Mesendoderm (in vitro differentiated cells): ENCODE measurements at regions not wholly inside any gene's neighbourhood (a gene's known extent, or its start where the extent isn't known, plus 50 kb on each side); places are given as distances from the start of the nearest gene placed in this dataset.

ENCODE experiments used
- DNase-seq: peaks from one replicate; pipeline ENCODE4 v3.0.0; 2013
- H2AK5ac ChIP-seq: 2 replicates; pipeline ENCODE4 v1.6.1; 2013; ENCODE audit warnings: low read length, inconsistent platforms
- H2BK120ac ChIP-seq: 2 replicates; pipeline ENCODE4 v1.6.1; 2013; ENCODE audit warnings: low read depth, mild to moderate bottlenecking, low read length, moderate library complexity, mixed read lengths
- H2BK15ac ChIP-seq: replicated peaks from 2 replicates; pipeline ENCODE4 v1.6.1; 2013; ENCODE audit warnings: low read depth, mild to moderate bottlenecking, moderate library complexity
- H2BK5ac ChIP-seq: 2 replicates; pipeline ENCODE4 v1.6.1; 2013; ENCODE audit warnings: low read length, inconsistent platforms
- H3K18ac ChIP-seq: 2 replicates; pipeline ENCODE4 v1.6.1; 2013; ENCODE audit warnings: mild to moderate bottlenecking, low read length, mixed read lengths
- H3K23ac ChIP-seq: one replicate; pipeline ENCODE4 v1.6.1; 2013; ENCODE audit warnings: low read length
- H3K27ac ChIP-seq: 2 replicates; pipeline ENCODE4 v1.5.1; 2013; ENCODE audit warnings: low read depth, mild to moderate bottlenecking, inconsistent platforms, low read length, moderate library complexity
- H3K27me3 ChIP-seq: 2 replicates; pipeline ENCODE4 v1.6.1; 2013; ENCODE audit warnings: low read length, control low read depth, mild to moderate bottlenecking, inconsistent platforms; ENCODE audit not compliant: insufficient read depth, poor library complexity
- H3K36me3 ChIP-seq: 2 replicates; pipeline ENCODE4 v1.6.1; 2013; ENCODE audit warnings: low read length, inconsistent platforms; ENCODE audit not compliant: control insufficient read depth, insufficient read depth
- H3K4ac ChIP-seq: one replicate; pipeline ENCODE4 v1.6.1; 2013; ENCODE audit warnings: low read depth, mild to moderate bottlenecking, low read length, moderate library complexity
- H3K4me1 ChIP-seq: 2 replicates; pipeline ENCODE4 v1.6.1; 2013; ENCODE audit warnings: low read depth, low read length, inconsistent platforms; ENCODE audit not compliant: control insufficient read depth
- H3K4me2 ChIP-seq: 2 replicates; pipeline ENCODE4 v1.6.1; 2013; ENCODE audit warnings: low read length
- H3K4me3 ChIP-seq: 2 replicates; pipeline ENCODE4 v1.5.1; 2013; ENCODE audit warnings: mild to moderate bottlenecking, low read length
- H3K56ac ChIP-seq: one replicate; pipeline ENCODE4 v1.6.1; 2013; ENCODE audit warnings: low read length
- H3K79me1 ChIP-seq: 2 replicates; pipeline ENCODE4 v1.6.1; 2013; ENCODE audit warnings: low read length, inconsistent platforms
- H3K79me2 ChIP-seq: 2 replicates; pipeline ENCODE4 v1.6.1; 2013; ENCODE audit warnings: mild to moderate bottlenecking, low read length; ENCODE audit not compliant: control insufficient read depth, insufficient read depth
- H3K9ac ChIP-seq: 2 replicates; pipeline ENCODE4 v1.6.1; 2013; ENCODE audit warnings: low read length, inconsistent platforms
- H4K5ac ChIP-seq: one replicate; pipeline ENCODE4 v1.6.1; 2013; ENCODE audit warnings: low read length
- H4K8ac ChIP-seq: one replicate; pipeline ENCODE4 v1.6.1; 2013; ENCODE audit warnings: low read depth, mild to moderate bottlenecking, control low read depth, low read length, moderate library complexity
- WGBS: extraction: QIAGEN DNeasy Blood & Tissue Kit; methylation state at CpG from one replicate; pipeline ENCODE4 v1.1.7; 2013; ENCODE audit warnings: low lambda C conversion rate, missing lambda C conversion rate; ENCODE audit not compliant: insufficient coverage; ENCODE audit errors: extremely low coverage; 5-methylcytosine and 5-hydroxymethylcytosine counted together

GRCh38 chr3:64895991-64896895, 208.4 kb upstream of the ADAMTS9 start:
- Histone ChIP-seq H3K56ac (no peak overlapping the region), H3K18ac (peak overlapping the region; percentile 41), H3K9ac (no peak overlapping the region), H2BK5ac (no peak overlapping the region), H2BK120ac (peak overlapping the region; percentile 74), H4K5ac (no peak overlapping the region), H3K79me2 (no peaks in the 10 kb centered on the region), H3K4me3 (no peak overlapping the region), H3K27ac (no peak overlapping the region), H3K4me1 (peaks cover 5% of the 10 kb centered on the region), H2BK15ac (peak overlapping the region; percentile 97), H3K36me3 (no peaks in the 10 kb centered on the region), H3K27me3 (no peaks in the 10 kb centered on the region), H3K79me1 (no peaks in the 10 kb centered on the region), H4K8ac (no peak overlapping the region), H3K4me2 (no peak overlapping the region), H3K23ac (no peak overlapping the region), H3K4ac (no peak overlapping the region), H2AK5ac (no peak overlapping the region)
- DNase-seq = no peak

GRCh38 chr3:64895106-64895990, 207.5 kb upstream of the ADAMTS9 start:
- Histone ChIP-seq H3K79me1 (no peaks in the 10 kb centered on the region), H3K4me1 (peaks cover 7% of the 10 kb centered on the region), H3K27ac (no peak overlapping the region), H3K56ac (no peak overlapping the region), H3K9ac (no peak overlapping the region), H2BK120ac (peak overlapping the region; percentile 92), H4K5ac (no peak overlapping the region), H3K4me3 (no peak overlapping the region), H3K18ac (peak overlapping the region; percentile 84), H3K79me2 (no peaks in the 10 kb centered on the region), H4K8ac (no peak overlapping the region), H2BK15ac (peak overlapping the region; percentile 97), H3K27me3 (no peaks in the 10 kb centered on the region), H3K23ac (no peak overlapping the region), H3K4me2 (no peak overlapping the region), H3K4ac (no peak overlapping the region), H3K36me3 (no peaks in the 10 kb centered on the region), H2AK5ac (no peak overlapping the region), H2BK5ac (no peak overlapping the region)
- no CpG with 5 or more reads among the region's 6 CpGs for WGBS
- DNase-seq = no peak

GRCh38 chr3:64894006-64894405, 206.2 kb upstream of the ADAMTS9 start:
- Histone ChIP-seq H3K79me1 (no peaks in the 10 kb centered on the region), H2AK5ac (peak overlapping the region; percentile 25)
- no peak for DNase-seq

GRCh38 chr3:64892671-64893309, 205.0 kb upstream of the ADAMTS9 start:
- Histone ChIP-seq H3K4me3 (no peak overlapping the region), H2AK5ac (no peak overlapping the region), H3K27me3 (no peaks in the 10 kb centered on the region), H3K27ac (no peak overlapping the region), H3K9ac (no peak overlapping the region), H3K4ac (no peak overlapping the region), H3K4me1 (peaks cover 9% of the 10 kb centered on the region), H3K4me2 (no peak overlapping the region), H3K36me3 (no peaks in the 10 kb centered on the region), H3K79me1 (no peaks in the 10 kb centered on the region), H2BK120ac (no peak overlapping the region), H2BK5ac (no peak overlapping the region), H3K23ac (no peak overlapping the region), H4K5ac (no peak overlapping the region), H4K8ac (no peak overlapping the region), H3K79me2 (no peaks in the 10 kb centered on the region), H3K18ac (peak overlapping the region; percentile 51), H3K56ac (no peak overlapping the region), H2BK15ac (peak overlapping the region; percentile 87)
- WGBS = no CpG with 5 or more reads among the region's 5 CpGs
- DNase-seq = no peak

More at GRCh38 chr3:64894006-64894405, 206.2 kb upstream of the ADAMTS9 start:
- no peaks in the 10 kb centered on the region for H3K36me3 ChIP-seq
- H3K27me3 ChIP-seq = no peaks in the 10 kb centered on the region
- peak overlapping the region; percentile 85 for H2BK15ac ChIP-seq
- no peak overlapping the region for H2BK5ac ChIP-seq
- no CpG with 5 or more reads among the region's 5 CpGs for WGBS
- H3K4me1 ChIP-seq = peaks cover 9% of the 10 kb centered on the region
- H3K4me3 ChIP-seq = no peak overlapping the region
- H3K18ac ChIP-seq = peak overlapping the region; percentile 90
- H3K27ac ChIP-seq = no peak overlapping the region
- H2BK120ac ChIP-seq = peak overlapping the region; percentile 90
- no peak overlapping the region for H4K5ac ChIP-seq
- no peak overlapping the region for H3K4me2 ChIP-seq
- no peak overlapping the region for H3K56ac ChIP-seq
- peak overlapping the region; percentile 55 for H3K4ac ChIP-seq
- no peak overlapping the region for H3K9ac ChIP-seq
- H3K23ac ChIP-seq = no peak overlapping the region
- H3K79me2 ChIP-seq = no peaks in the 10 kb centered on the region
- H4K8ac ChIP-seq = no peak overlapping the region

GRCh38 chr3:64891021-64891420, 203.2 kb upstream of the ADAMTS9 start:
- Histone ChIP-seq H3K27me3 (no peaks in the 10 kb centered on the region), H3K4me1 (peaks cover 9% of the 10 kb centered on the region), H2AK5ac (no peak overlapping the region), H3K36me3 (no peaks in the 10 kb centered on the region), H2BK5ac (no peak overlapping the region), H3K4me3 (no peak overlapping the region), H3K79me2 (no peaks in the 10 kb centered on the region), H3K56ac (no peak overlapping the region), H3K79me1 (no peaks in the 10 kb centered on the region), H4K5ac (no peak overlapping the region), H2BK120ac (no peak overlapping the region), H3K18ac (no peak overlapping the region), H3K4me2 (no peak overlapping the region), H2BK15ac (no peak overlapping the region), H3K9ac (no peak overlapping the region), H3K4ac (no peak overlapping the region), H3K27ac (no peak overlapping the region), H3K23ac (no peak overlapping the region), H4K8ac (no peak overlapping the region)
- no CpG with 5 or more reads among the region's 2 CpGs for WGBS
- no peak for DNase-seq
